ENCODE measurements at regions not wholly inside any gene's neighbourhood (a gene's known extent, or its start where the extent isn't known, plus 50 kb on each side); places are given as distances from the start of the nearest gene placed in this dataset.

DNA sequence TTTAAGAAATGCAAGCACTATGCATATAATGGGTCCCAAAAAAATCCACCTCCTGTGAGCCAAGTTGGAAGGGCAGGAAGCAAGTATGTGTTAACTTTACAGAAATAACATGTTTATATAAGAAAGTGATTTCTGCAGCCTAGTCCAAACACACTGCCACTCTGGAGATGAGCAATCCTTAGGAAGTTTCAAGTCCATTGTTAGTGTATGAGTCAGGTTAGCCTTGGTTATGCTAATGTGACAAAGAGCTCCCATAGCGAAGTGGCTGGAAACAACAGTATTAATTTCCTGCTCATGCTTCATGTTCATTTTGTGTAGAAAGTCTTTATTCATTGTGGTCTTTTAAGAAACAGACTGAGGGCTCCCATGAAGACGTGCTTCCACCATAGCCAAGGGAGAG lies 121.4 kb downstream of the TBXT start:
- DNase-seq, result no peak

DNA sequence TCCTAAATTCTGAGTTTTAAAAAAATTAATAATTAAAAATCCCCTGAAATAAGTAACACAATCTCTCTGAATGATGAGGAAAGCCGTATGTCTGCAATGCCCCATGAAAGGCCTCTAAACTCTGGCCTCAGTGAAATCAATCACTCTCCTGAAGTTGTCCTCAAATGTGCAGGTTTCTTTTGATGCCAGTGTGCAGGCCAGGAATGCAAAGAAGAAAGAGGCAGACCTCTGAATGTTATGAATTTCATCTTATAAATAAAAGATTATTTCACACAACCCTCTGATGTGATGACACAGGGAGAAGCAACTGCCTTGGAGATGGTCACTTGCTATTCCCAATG lies 121.8 kb downstream of the TBXT start:
- DNase-seq, result no peak

DNA sequence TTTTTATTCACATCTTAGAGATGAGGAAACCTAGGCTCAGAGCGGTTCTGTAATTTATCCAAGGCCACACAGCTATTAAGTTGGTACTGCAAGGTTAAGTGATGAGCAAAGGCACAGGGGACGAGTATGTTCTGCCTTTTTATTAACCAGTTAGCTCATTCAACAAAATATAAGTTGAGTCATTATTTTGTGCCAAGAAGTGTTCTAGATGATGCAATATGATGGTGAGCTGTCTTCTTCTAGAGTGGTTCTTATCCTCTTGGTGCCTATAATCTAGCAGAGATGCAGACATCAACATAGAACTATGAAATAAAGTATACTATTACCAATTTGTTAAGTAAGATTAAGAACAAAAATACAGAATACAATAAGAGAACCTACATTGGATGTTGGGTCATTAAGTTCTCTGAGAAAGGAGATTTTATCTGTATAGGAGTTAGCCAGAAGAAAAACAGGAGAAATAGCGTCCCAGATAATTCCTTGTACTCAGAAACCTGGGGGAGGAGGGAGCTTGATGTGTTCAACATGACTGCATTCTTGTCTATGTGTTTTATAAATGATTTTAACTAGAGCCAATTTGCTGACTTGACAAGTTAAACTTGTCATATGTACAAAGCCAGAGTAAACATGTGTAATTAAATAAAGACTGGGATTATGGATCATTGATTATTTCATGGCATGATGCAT lies 122.3 kb downstream of the TBXT start:
- no peak for DNase-seq

DNA sequence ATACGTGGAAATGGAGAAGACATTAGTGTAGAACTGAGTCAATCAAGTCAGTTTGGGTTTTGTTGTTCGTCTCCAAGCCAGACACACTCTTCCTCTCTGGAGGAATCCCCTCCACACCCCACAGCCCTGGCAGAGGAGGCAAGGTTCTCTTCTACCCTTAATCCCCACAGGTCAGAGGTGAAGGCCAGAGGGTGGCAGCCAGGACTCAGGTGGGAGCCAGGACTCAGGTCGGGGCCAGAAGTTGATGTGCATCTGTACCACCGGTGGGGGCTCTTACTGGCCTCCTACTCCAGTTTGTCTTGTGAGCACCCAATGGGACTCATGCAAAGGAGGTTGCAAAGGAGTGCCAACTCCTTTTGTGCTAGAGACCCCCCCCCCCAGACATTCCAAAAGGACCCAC lies 126.4 kb downstream of the TBXT start:
- DNase-seq, result no peak

DNA sequence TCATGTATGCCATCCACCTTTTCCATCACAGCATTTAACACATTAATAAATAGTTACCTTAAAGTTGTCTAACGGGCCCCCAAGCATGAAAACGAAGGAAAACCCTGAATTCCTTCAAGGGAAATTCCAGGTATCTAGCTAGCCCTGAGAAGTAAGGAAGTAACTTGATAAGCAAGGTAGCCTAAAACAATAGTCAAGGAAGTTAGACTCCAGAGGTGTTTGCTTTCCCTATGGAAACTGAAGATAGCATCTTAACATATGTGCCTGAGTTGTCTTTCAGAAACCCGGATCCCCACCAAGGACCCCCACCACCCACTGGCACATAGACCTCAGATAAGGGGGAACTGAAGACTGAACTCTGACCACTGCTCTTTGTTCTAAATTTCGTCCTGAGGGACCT lies 127.4 kb downstream of the TBXT start:
- no peak for DNase-seq

DNA sequence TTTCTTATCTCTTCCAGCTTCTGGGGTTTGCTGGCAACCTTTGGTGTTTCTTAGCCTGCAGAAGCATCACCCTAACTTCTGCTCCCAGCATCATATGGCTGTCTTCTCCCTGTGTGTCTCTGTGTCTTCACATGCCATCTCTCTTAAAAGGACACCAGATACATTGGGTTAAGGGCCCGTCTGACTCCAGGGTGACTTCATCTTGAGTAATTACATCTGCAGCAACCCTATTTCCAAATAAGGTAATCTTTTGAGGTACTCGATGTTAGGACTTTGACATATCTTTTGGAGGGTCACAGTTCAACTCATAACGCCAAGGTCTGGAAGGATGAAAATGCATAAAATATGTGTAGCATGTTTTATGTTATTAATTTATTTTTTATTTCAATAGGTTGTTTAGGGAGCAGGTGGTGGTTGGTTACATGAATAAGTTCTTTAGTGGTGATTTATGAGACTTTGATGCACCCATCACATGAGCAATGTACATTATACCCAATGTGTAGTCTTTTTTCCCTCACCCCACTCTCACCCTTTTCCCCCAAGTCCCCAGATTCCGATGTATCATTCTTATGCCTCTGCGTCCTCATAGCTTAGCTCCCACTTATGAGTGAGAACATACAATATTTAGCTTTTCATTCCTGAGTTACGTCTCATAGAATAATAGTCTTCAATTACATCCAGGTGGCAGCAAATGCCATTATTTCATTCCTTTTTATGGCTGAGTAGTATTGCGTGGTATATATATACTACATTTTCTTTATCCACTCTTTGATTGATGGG lies 131.1 kb downstream of the TBXT start:
- no peak for DNase-seq

DNA sequence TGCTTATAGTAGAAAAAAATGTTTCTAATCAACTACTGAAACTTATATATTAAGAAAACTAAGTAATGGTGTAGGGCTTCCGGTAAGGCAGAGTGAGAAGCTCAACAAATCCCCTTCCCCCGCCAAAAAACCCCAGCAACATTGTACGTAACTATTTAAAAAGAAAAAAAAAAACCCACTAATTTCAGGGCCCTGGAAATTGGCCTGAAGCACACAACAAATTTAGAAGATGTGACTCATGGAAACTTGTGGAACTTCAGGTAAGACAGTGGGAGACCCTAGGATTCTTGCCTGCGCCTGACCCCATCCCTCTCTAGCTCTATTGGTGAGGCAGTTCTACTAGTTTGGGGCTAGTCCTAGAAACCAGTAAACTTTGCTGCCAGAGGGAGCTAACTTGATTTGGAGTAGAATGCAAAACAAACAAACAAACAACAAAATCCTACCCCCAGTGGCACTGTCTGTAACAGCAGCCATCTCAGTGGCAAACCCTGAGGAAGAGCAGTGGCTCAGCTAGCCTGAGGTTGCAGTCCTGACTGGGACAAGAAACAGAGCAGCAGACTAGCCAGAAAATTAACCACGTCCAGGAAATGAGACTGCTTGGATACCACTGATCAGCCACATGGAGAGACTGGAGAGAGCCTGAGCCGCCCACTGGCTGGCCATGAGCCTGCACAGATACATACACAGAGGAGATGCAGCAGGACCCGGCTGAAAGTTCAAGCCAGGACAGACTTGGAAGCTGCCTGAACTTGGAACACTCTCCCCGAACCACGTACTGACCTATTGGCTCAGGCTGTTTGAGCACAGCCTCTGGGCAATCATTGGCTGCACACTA lies 135.1 kb downstream of the TBXT start:
- DNase-seq, result no peak

DNA sequence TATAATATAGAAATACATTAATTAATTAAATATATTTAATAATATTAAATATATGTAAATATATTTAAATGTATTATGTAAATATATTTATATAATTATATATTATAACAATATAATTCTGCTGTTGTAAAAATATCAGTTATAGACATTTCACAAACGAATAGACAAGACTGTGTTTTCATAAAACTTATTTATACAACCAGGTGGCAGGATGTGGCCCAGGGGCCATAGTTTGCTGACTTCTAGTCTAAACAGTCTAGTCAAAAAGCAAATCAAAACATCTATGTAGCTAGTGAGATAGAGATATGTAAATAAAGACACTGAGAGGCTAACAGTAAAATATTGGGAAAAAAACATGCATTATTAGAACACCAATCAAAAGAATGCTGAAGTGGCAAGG lies 136.4 kb downstream of the TBXT start:
- DNase-seq, result no peak

DNA sequence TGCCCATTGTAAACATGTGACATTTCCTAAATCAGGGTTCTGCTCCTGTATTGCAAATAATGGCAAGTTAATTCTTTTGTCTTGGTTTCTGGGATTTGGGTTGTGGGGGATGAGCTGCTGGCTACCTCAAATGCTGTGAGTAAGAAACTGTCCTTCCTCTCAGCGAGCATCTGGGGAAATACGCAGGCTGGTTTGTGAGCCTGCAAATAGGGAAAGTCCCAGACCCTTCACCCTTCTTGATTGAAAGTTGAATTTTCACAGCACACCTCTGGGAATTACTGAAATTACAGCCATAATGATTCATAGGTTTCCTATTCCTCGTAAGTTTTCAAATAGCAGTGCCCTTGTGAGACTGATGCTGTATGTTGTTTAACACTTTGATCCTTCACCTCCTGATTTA lies 138.1 kb downstream of the TBXT start:
- DNase-seq, result no peak

DNA sequence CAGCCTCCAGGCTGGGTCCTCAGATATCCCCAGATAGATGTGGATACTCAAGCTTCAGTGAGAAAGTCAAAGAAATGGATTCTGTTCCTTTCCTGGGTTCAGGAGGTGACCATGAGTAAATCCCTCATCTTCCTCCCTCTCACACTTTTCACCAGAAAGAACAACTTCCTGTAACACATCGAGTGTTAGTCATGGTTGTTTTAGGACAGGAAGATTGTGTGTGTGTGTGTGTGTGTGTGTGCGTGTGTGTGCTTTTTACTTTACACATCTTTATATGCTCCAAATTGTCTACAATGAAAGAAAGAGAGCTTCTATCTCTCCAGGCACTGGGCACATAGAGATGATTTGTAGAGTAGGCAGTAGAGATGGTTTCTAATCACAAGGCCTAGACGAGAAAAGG lies 139.9 kb downstream of the TBXT start:
- DNase-seq, result no peak

DNA sequence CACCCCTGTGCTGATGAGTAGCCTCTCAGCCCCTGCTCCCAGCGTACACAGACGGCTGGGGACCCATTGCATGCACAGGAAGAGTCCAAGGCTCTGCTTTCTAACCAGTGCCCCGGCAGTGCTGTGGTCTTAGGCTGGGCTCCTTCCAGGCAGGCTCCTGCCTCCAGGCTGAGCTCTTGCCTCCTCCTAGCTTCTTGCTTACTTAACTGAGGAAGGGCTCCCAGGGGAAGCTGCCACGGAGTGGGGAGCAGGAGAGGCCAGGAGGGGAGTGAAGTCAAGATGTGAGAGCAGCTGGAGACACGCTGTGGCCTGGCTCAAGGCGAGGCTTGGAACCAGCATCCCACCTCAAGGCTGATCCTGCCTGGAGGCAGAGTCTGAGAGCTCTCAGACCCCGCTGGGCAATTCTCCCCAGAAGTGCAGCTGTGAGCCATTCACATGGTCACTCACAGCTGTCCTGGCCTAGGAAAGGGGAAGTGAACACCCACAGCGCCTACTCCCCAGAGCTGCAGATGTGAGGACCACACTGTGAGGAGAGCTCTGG lies 141.0 kb downstream of the TBXT start:
- no peak for DNase-seq

DNA sequence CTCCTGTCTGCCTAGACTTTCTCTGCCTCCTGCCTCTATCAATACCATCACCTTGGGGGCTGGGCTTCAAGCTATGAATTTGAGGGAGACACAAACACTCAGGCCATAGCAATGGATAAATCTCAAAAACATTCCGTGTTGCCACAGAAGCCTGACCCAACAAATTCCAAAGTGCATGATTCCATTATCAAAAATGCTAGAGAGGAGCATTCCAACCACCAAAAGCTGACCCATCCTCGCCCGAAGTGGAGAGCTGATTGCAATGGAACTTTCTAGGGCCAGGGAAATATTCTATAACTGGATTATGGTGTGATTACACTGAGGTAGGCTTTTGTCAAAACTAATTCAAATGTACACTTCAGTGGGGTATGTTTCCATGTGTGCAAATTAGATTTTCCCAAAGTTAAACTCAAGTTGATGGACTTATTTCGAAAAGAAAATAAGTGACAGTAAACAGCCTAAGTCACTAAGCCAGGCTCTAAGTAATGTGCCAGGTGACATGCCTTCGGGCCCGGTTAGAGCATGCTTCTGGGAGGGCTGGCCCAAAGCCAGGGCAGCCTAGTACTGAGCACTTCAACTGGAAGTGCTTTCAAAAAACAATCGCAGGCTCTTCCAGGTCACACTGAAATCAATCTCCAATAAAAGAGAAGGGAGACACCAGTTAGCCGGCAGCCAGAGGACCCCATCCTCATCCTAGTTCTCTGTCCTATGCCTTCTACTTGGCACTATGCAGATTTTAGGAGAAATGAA lies 142.3 kb downstream of the TBXT start:
- no peak for DNase-seq

DNA sequence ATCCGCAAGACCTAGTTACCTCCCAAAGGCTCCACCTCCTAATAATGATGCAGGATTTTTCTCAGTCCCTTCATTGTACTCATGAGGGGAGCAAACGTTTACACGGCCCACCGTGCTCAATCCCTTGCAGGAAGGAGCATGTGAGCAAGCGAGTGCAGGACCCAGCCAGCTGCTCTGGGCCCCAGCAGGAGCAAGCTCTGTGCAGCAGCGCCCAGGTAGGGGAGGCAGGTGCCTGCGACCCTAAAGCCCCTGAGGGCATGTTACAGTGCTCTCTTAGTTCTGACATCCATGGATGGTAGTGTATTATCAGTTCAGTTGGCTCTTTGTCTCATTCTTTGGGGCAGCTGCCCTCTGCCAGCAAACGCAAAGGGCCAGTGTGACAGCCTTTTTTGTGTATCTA lies 143.4 kb downstream of the TBXT start:
- no peak for DNase-seq

DNA sequence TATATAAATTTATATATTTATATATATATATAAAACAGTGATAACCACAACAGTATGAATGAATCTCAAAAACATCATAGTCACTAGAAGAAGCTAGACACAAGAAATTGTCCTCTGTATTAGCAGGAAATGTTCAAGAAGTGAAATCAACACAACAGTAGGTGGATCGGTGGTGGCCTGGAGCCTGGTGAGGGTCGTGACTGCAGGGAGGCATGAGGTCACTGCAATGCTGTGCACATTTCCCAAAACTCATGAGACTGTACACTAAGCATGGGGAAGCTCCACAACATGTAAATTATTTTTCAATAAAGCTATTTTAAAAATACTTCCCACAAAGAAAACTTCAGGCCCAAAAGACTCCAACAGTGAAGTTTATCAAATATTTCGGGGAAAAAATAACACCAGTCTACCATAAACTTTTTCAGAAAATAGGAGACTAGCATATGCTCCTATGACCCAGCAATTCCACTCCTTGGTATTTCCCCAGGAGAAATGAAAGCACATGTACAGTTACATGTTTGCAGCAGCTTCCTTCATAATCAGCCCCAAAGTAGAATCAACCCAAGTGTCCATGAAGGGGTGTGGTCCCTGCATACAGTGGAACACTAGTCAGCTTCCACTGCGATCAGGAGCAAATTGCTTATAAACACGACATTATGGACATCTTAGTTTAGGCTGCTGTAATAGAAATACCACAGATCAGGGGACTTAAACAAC lies 144.2 kb downstream of the TBXT start:
- DNase-seq, result no peak

DNA sequence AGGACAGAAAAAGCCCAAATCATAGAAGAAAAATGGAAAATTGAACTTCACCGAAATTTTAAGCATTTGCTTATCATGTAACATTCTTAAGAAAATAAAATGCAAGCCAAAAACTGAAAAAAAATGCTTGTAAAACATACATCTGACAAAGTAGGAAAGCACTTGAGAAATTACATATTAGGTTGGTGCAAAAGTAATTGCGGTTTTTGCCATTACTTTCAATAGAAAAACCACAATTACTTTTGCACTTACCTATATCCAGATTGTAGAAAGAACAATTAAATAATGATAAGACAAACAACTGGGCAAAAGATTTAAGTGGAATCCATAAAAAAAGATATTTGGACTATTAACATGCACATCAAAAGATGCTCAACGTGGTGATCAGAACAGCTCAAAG lies 146.2 kb downstream of the TBXT start:
- no peak for DNase-seq

DNA sequence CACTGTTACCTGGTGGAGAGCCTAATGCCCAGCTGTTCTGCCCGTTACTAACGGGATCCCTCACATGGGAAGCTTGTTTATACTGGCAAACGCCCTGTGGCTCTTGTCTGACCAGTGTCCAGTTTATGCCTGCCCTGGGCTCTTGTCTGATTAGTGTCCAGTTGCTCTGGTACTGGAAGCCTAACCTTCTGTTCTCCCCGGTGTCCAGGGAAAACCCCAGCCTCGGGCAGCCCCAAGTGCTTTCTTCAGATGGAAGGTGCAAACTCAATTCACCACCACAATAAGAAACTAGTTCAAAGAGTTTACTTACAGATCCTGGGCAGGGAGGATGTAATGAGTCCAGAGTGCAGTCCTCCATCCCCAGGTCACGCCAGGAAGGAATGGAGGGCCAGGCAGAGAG lies 148.4 kb downstream of the TBXT start:
- no peak for DNase-seq

DNA sequence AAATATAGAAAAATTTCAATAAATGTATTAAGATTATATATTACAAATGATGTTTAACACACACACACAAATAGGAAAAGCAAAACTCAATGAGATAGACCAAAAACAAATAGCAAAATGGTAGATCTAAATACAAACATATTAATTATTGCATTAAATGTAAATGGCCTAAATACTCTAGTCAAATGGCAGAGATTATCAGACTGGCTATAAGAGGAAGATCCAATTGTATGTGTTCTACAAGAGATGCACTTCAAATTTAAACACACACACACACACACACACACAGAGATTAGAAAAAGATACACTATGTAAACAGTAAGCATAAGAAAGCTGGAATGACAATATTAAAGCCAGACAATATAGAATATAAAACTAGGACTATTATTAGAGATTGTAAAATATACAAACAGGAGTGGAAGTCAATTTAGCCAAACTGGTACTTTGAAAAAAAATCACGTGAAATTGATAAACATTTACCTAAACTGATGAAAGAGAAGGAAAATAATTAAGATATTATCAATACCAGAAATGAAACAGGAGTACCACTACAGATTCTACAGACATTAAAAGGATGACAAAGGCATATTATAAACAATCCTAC lies 150.5 kb downstream of the TBXT start:
- DNase-seq, result no peak

DNA sequence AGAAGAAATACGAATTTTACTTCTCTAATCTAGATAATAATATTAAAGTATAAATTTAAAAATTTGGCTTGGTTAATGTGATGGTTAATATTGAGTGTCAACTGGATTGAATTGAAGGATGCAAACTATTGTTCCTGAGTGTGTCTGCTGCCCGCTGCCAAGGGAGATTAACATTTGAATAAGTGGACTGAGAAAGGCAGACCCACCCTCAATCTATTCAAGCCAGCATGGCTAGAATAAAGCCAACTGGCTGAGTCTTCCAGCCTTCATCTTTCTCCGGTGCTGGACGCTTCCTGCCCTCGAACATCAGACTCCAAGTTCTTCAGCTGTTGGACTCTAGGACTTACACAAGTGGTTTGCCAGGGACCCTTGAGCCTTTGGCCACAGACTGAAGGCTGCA lies 152.7 kb downstream of the TBXT start:
- no peak for DNase-seq

DNA sequence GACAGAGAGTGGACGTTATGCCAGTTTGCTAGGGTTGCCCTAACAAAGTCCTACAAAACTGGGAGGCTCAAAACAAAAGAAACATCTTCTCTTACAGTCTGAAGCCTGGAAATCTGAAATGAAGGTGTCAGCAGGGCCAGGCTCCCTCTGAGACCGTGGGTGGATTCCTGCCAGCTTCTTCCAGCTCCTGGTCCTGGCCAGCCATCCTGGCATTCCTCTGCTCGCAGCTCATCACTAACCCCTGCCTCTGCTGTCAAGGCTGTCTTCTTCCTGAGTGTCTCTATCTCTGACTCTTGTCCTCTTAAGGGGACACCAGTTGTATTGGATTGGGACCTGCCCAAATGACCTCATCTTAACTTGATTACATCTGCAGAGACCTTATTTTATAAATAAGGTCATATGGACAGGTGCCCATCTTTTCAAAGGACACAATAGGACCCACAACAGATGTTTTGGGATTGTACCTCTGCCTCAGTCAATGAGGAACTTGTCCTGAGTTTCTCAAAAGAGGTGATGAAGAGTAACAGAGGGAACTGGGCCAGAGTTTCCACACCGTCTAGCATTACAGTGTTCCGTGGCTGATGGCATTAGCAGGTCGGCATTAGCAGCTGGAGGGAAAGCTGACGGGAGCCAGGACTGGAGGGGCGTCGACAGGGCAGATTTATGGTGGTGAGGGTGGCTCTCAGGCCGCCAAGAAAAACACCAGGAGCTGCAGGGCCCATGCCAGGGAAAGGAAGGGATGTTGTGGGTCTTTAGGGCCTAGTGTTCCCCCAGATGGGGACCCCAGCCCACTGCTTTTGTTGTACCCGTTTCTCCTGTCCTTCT lies 157.3 kb downstream of the TBXT start:
- no peak for DNase-seq

DNA sequence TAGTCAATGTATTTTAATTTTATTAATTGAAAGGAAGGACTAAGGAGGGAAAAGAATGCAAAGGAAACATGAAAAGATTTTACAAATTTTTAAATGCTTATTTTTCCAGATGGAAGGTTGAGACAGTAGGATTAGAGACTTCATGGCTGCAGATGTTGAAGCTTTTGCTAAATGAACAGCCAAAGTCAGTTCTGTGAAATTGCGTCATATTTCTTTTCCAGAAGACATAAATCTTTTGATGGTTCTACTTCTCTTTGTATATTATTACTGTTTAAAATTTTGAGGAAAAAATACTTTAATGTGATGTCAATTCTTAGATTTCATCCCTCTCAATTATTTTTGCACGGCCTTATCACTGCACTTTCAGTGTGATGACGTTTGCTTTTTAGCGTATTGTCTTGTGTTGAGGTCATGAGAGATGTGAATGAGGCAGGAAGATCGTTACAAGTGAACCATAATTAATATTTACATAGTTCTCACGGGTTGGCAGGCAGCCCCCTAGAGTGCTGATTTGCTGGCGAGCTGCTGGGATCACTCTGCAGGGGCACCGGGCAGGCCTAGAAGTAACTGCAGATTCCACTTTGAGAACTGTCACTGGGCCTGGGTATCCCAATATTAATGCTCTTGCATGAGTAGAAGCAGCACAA lies 158.1 kb downstream of the TBXT start:
- DNase-seq, result no peak

All from NCI-H1417 treated with DMSO at 0.1 percent for 48 hours (cell line).